NCI-H345 (cell line): ENCODE measurements at regions not wholly inside any gene's neighbourhood (a gene's known extent, or its start where the extent isn't known, plus 50 kb on each side); places are given as distances from the start of the nearest gene placed in this dataset.
"Not testable (repeated sequence)": the region's sequence is repeated elsewhere in the genome, so short reads cannot be mapped to it uniquely, and the experiment has no call there.

Experiments
- DNase-seq: peaks from one replicate; lab custom pipeline; 2025; lab: John Stamatoyannopoulos, UW

DNA sequence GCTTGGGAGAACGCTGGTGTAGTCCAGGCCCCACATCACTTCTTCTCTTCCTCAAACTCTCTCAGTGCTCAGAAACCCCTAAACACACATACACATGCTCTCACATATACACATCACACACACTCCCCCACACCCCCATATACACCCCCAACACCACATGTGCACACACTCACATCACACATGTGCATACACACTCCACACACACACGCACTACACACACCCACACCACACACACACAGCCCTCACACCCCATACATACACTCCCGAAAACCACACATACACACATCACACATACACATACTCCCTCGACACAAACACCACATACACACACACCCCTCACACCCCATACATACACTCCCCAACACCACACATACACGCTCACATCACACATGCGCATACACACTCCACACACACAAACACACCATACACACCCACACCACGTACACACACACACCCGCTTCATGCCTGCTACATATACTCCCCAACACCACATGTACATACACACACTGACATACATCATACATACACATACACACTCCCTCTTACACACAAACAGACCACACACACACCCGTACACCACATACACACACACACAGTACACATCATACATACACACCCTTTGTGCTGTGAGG, 110.3 kb upstream of the TMEM170B start:
- DNase-seq = no peak

- DNase-seq = no peak
Measured at GRCh38 chr6:11426571-11426970, 111.0 kb upstream of the TMEM170B start.

DNA sequence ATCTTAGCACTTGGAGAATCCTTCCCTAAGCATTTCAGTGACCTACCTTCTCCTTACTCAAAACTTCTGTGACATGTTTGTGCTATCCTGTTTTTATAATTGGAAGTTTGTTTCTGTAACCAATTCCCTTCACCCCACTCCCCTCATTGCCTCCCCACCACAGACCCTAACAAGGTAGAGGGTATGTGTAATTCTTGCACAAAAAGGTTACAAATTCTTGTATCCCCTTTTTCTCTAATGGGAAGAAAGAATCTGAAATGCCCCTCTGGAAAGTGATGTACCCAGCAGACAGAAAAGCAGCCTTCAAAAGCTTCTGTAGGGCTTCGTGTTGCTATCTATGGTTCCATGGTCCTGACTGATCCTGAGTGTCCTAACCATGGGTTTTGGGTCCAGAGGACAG, 111.7 kb upstream of the TMEM170B start:
- no peak for DNase-seq

GRCh38 chr6:11425431-11425871, 112.1 kb upstream of the TMEM170B start:
- no peak for DNase-seq

DNA sequence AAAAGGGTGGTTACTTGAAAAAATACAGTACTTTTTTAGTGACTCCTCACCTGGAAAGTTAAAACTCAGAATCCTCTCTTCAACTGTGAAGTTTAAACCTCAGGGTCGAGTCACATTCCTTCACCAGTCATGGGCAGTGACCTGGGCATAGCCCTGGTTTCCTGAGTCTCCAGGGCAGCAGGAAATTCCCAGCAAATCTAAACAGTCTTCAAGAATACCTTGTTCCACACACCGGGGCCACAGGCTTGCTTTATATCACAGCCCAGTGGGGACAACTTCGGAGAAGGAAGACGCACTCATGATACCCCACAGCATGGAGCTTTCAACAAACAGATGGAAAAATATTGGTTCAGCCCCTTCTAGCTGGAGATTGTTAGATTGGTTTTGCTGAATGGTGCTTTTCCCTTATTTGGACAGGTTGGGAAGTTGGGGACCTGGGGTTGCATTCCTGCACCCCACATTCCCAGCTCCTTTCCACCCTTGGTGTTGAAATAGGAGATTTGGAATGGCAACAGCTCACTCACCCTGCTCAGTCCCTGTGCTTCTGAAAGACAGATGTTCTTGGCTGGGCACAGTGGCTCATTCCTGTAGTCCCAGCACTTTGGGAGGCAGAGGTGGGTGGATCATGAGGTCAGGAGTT, 113.0 kb upstream of the TMEM170B start:
- DNase-seq = no peak

GRCh38 chr6:11423667-11424066, 113.9 kb upstream of the TMEM170B start:
- no peak for DNase-seq

DNA sequence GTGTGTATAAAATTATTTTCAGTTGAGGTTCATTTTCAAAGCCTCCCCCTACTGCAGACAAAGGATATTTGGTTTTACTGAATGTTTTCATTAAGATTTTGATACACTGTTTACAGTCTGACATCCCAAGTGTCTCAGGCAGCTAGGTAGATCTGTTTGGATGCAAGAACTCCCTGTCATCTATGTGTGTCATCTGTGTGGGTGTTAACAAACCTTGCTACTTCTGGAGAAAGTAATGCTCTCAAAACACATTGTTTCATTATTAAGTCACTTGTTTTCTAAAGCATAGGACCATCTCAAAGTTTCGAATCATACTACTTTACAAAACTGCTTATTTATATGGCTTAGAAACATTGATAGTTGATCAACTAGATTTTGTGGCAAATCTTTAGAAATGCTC, 114.5 kb upstream of the TMEM170B start:
- no peak for DNase-seq

DNA sequence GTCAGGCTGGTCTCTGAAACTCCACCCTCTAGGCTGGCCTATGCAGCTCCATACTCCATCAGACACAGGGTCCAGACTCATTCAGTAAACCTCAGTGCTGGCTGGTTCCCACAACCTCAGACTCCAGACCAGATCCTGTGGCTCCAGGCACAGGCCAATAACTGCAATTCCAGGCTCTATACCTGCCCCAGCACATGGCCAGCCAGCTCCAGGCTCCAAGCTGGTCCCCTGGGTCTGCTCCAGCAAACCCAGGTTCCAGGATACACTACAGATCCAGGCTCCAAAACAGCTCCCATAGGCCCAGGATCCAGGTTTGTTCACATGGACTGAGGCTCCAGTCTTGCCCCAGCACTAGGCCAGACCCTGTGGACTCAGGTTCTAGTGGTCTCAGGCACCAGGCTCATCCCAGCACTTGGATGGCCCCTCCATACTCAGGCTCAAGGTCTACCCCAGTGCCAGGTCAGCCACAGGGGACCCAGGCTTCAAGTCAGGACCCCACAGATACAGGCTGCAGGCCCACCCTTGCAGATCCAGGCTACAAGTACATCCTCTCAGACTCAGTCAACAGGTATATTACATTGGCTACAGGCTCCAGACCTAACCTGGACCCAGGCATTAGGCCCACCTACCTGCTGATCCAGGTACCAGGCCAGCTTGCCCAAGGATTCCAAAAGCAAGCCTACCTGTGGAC, 117.6 kb upstream of the TMEM170B start:
- no peak for DNase-seq

- DNase-seq = no peak
Measured at GRCh38 chr6:11418290-11418905, 119.2 kb upstream of the TMEM170B start.

- DNase-seq = no peak
Measured at GRCh38 chr6:11416936-11417576, 120.5 kb upstream of the TMEM170B start.

DNA sequence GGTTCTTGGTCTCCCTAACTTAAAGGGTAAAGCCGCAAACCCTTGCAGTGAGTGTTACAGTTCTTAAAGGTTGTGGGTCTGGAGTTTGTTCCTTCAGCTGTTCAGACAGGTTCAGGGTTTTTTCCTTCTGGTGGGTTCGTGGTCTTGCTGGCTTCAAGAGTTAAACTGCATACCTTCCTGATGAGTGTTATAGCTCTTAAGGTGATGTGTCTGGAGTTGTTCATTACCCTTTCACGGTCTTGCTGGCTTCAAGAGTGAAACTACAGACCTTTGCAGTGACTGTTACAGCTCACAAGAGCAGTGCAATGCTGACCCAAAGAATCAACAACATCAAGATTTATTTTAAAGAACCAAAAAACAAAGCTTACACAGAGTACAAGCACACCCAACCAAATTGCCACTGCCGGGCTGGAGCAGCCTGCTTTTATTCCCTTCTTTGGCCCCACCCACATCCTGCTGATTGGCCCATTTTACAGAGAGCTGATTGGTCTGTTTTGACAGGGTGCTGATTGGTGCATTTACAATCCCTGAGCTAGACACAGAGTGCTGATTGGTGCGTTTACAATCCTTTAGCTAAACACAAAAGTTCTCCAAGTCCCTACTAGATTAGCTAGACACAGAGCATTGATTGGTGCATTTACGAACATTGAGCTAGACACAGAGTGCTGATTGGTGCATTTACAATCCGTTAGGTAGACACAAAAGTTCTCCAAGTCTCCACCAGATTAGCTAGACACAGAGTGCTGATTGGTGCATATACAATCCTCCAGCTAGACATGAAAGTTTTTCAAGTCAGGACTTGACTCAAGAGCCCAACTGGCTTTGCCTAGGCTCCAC, 121.2 kb upstream of the TMEM170B start:
- not testable (repeated sequence) for DNase-seq

DNA sequence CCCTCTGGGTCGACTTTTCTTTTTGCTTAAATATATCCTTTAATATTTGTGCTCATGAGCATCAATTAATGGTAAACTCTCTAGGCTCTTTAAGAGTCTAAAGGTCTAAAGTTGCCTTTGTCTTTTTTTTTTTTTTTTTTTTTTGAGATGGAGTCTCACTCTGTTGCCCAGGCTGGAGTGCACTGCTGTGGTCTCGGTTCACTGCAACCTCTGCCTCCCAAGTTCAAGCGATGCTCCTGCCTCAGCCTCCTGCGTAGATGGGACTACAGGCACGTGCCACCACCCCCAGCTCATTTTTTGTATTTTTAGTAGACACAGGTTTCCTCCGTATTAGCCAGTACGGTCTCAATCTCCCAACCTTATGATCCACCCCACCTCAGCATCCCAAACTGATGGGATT, 122.0 kb upstream of the TMEM170B start:
- no peak for DNase-seq

DNA sequence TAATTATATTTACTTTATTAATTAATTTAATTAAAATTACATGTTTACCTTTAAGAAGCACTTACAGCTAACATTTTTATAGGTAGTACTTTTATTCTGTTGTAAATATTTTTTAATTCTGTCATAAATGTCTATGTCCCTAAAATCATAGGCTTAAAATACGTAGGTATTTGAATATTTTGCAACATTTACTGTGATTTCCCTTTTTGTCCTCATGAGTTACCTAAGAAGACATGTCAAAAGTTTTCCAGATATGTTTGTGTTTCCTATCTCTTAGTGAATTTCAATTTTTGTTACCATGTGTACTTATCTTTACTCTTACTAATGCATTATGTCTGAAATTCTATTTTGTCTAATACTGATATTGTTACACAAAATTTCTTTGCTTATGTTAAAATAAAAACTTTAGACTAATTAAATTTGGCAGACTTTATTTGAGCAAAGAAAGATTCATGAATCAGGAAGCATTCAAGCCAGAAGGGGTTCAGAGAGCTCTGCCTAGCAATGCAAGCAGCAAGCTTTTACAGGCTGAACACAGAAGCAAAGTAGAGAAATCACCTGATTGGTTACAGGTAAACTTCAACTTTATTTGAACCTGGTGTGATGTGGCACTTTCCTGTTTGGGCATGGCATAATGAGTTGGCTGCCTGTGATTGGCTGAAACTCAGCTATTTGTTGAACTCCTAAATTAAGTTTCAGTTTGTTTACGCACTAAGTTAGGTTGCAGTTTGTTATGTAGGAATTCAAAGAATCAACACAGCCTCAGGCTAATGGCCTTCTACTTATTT, 123.2 kb upstream of the TMEM170B start:
- DNase-seq = no peak

DNA sequence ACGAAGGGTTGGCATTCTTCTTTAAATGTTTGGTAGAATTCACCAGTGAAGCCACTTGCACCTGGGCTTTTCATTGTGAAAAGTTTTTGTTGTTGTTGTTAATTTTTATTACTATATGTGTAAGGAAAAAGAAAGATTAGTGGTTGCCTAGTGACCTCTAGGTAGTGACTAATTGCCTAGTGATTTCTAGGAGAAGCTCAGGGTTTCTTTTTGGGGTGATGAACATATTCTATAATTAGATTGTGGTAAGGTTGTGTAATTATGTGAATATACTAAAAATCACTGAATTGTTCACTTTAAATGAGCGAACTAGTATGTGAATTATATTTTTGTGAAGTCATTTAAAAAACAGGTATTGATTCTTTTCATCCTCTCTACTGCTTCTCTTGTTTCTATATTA, 123.8 kb upstream of the TMEM170B start:
- DNase-seq = no peak

DNA sequence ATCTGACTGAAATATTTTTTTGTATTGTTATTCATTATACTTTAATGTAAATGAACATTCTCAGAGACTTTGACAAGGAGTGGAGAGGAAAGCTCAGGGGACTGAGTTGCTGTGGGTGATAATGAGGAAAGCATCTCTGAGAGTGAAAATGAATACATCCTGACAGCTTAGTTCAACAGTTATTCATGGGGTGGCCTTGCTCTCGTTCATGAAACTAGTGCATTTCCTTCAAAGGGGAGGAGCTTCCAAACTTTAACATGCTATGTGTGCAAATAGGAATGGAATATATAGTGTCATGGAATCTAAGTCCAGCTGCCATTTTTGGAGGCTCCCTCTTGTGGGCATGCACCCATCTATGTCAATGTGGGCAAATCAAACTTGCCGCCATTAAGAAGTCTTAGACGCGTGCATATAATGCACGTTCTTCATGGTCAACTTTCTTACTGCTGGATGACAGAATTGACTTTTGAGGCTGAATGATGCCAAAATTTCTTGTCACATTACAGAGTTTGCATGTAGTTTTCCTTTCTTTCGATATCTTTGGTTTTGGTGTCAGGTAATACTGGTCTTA, 124.3 kb upstream of the TMEM170B start:
- no peak for DNase-seq

GRCh38 chr6:11412616-11413015, 124.9 kb upstream of the TMEM170B start:
- no peak for DNase-seq

- no peak for DNase-seq
Measured at GRCh38 chr6:11412011-11412424, 125.5 kb upstream of the TMEM170B start.

GRCh38 chr6:11411593-11411992, 126.0 kb upstream of the TMEM170B start:
- DNase-seq = no peak

- DNase-seq = no peak
Measured at GRCh38 chr6:11410539-11411307, 126.8 kb upstream of the TMEM170B start.

- DNase-seq = no peak
Measured at GRCh38 chr6:11409371-11409770, 128.2 kb upstream of the TMEM170B start.
